SKM-1 (cell line): ENCODE measurements at regions not wholly inside any gene's neighbourhood (a gene's known extent, or its start where the extent isn't known, plus 50 kb on each side); places are given as distances from the start of the nearest gene placed in this dataset.
"Not testable (repeated sequence)": the region's sequence is repeated elsewhere in the genome, so short reads cannot be mapped to it uniquely, and the experiment has no call there.

ENCODE experiments used
- DNase-seq: peaks from one replicate; lab custom pipeline; 2025; ENCODE audit not compliant: unreplicated experiment; lab: John Stamatoyannopoulos, UW

- no peak for DNase-seq
Observed at GRCh38 chr6:84847390-84848160, 83.2 kb upstream of the TBX18 start.

- no peak for DNase-seq
Observed at GRCh38 chr6:84842525-84843166, 78.2 kb upstream of the TBX18 start.

GRCh38 chr6:84837068-84837866, 72.9 kb upstream of the TBX18 start:
- DNase-seq: not testable (repeated sequence)

- no peak for DNase-seq
Observed at GRCh38 chr6:84836366-84836765, 72.0 kb upstream of the TBX18 start.

- DNase-seq: no peak
Observed at GRCh38 chr6:84835340-84835739, 70.9 kb upstream of the TBX18 start.

- not testable (repeated sequence) for DNase-seq
Observed at GRCh38 chr6:84831924-84832323, 67.5 kb upstream of the TBX18 start.

GRCh38 chr6:84825461-84825860, 61.1 kb upstream of the TBX18 start:
- no peak for DNase-seq

- DNase-seq: not testable (repeated sequence)
Observed at GRCh38 chr6:84821314-84821713, 56.9 kb upstream of the TBX18 start.

GRCh38 chr6:84816741-84817140, 52.3 kb upstream of the TBX18 start:
- DNase-seq: no peak

GRCh38 chr6:84815896-84816735, 51.7 kb upstream of the TBX18 start:
- DNase-seq: no peak
